AG04449 (cell line): ENCODE measurements at regions not wholly inside any gene's neighbourhood (a gene's known extent, or its start where the extent isn't known, plus 50 kb on each side); places are given as distances from the start of the nearest gene placed in this dataset.

Experiments
- CTCF ChIA-PET: fragments of 350-600 bp; formaldehyde crosslinking; extraction: SDS; loops from one replicate; lab custom pipeline; 2021; ENCODE audit warnings: antibody characterized with exemption; lab: Yijun Ruan, JAX
- POLR2A ChIA-PET: fragments of 400-600, 350-600 bp; formaldehyde crosslinking; extraction: SDS; loops from one replicate; lab custom pipeline; 2020; ENCODE audit warnings: antibody characterized with exemption, inconsistent platforms; lab: Yijun Ruan, JAX
- DNase-seq: peaks from one replicate; pipeline ENCODE4 v3.0.0-alpha.2; 2010; ENCODE audit warnings: low read depth, low spot score
- H3K4me3 ChIP-seq: 2 replicates; pipeline ENCODE4 v1.5.1; 2011; ENCODE audit warnings: low read depth, mild to moderate bottlenecking, control low read depth, low read length
- CTCF ChIP-seq: IDR thresholded peaks from one replicate; pipeline ENCODE4 v1.5.1; 2011; ENCODE audit warnings: mild to moderate bottlenecking, moderate library complexity, low read length, control low read depth, inconsistent platforms; ENCODE audit not compliant: insufficient read depth; ENCODE audit errors: missing control alignments

GRCh38 chr2:223475901-223476300 is 126.3 kb downstream of the SCG2 start:
- no peak for TF ChIP-seq CTCF
- no peak overlapping the region for H3K4me3 ChIP-seq
- CTCF ChIA-PET: interaction anchor here (1.6 kb wide), 1 partner anchor 14 kb away, joined by 4 read pairs; no protein-coding TSS in a partner anchor
- POLR2A ChIA-PET: no interaction called here
- DNase-seq: no peak

GRCh38 chr2:223477318-223477717 is 124.8 kb downstream of the SCG2 start:
- TF ChIP-seq CTCF: no peak
- CTCF ChIA-PET: no interaction called here
- no peak for DNase-seq
- POLR2A ChIA-PET: no interaction called here
- H3K4me3 ChIP-seq: no peak overlapping the region

GRCh38 chr2:223481486-223481885 is 120.7 kb downstream of the SCG2 start:
- DNase-seq: no peak
- ChIA-PET CTCF (interaction anchor here (1.5 kb wide), 1 partner anchor 21 kb away, joined by 5 read pairs; no protein-coding TSS in a partner anchor), POLR2A (no interaction called here)
- H3K4me3 ChIP-seq: no peak overlapping the region
- no peak for TF ChIP-seq CTCF

GRCh38 chr2:223486751-223487150 is 115.4 kb downstream of the SCG2 start:
- POLR2A ChIA-PET: no interaction called here
- CTCF ChIA-PET: interaction anchor here (1.0 kb wide), 1 partner anchor 12 kb away, joined by 5 read pairs; no protein-coding TSS in a partner anchor
- no peak for DNase-seq
- no peak overlapping the region for H3K4me3 ChIP-seq
- TF ChIP-seq CTCF: no peak

GRCh38 chr2:223487214-223487846 is 114.8 kb downstream of the SCG2 start:
- no peak for TF ChIP-seq CTCF
- CTCF ChIA-PET: no interaction called here
- POLR2A ChIA-PET: no interaction called here
- no peak for DNase-seq
- H3K4me3 ChIP-seq: no peak overlapping the region

GRCh38 chr2:223488814-223489213 is 113.3 kb downstream of the SCG2 start:
- TF ChIP-seq CTCF: no peak
- no peak for DNase-seq
- ChIA-PET POLR2A (interaction anchor here (0.6 kb wide), 1 partner anchor 438 kb away, joined by 3 read pairs; no protein-coding TSS in a partner anchor), CTCF (interaction anchor here (0.8 to 1.4 kb wide), 3 partner anchors 14 to 19 kb away, joined by 3 to 4 read pairs (median 3); no protein-coding TSS in a partner anchor)
- H3K4me3 ChIP-seq: no peak overlapping the region
